OCI-LY1 (cell line): ENCODE measurements at regions not wholly inside any gene's neighbourhood (a gene's known extent, or its start where the extent isn't known, plus 50 kb on each side); places are given as distances from the start of the nearest gene placed in this dataset.

ENCODE experiments used
- H2AFZ ChIP-seq: fragments of 200-600 bp; sonication (generic), shearing (Covaris generic); 2 replicates; pipeline ENCODE4 v1.6.0; 2014; ENCODE audit warnings: antibody characterized with exemption, mild to moderate bottlenecking, low read length
- H3F3A ChIP-seq: fragments of 200-600 bp; sonication (generic), shearing (Covaris generic); 2 replicates; pipeline ENCODE4 v1.6.0; 2014; ENCODE audit warnings: mild to moderate bottlenecking, antibody characterized with exemption, low read length, moderate library complexity; ENCODE audit not compliant: insufficient read depth
- H3K27ac ChIP-seq: fragments of 200-600 bp; sonication (generic); 2 replicates; pipeline ENCODE4 v1.5.1; 2014; ENCODE audit warnings: low read length, mixed run types, mild to moderate bottlenecking, low read depth; ENCODE audit not compliant: poor library complexity, severe bottlenecking
- H3K27me3 ChIP-seq: fragments of 200-600 bp; sonication (generic); 2 replicates; pipeline ENCODE4 v1.6.0; 2014; ENCODE audit warnings: antibody characterized with exemption, mild to moderate bottlenecking, low read length, moderate library complexity; ENCODE audit not compliant: insufficient read depth
- H3K36me3 ChIP-seq: fragments of 200-600 bp; sonication (generic); 2 replicates; pipeline ENCODE4 v1.6.1; 2014; ENCODE audit warnings: mild to moderate bottlenecking, antibody characterized with exemption, low read length, moderate library complexity, mixed read lengths; ENCODE audit not compliant: insufficient read depth
- H3K4me1 ChIP-seq: fragments of 200-600 bp; sonication (generic); 2 replicates; pipeline ENCODE4 v1.5.1; 2014; ENCODE audit warnings: mild to moderate bottlenecking, low read length, moderate library complexity; ENCODE audit not compliant: insufficient read depth, severe bottlenecking
- H3K4me2 ChIP-seq: fragments of 200-600 bp; sonication (generic), shearing (Covaris generic); 2 replicates; pipeline ENCODE4 v1.6.1; 2014; ENCODE audit warnings: low read length
- H3K4me3 ChIP-seq: fragments of 200-600 bp; sonication (generic); 2 replicates; pipeline ENCODE4 v1.5.1; 2014; ENCODE audit warnings: low read length, low read depth, mild to moderate bottlenecking, mixed read lengths; ENCODE audit not compliant: poor library complexity, severe bottlenecking
- H3K79me2 ChIP-seq: fragments of 200-600 bp; shearing (Covaris generic); 2 replicates; pipeline ENCODE4 v1.6.1; 2016; ENCODE audit warnings: mixed run types, low read length, mixed read lengths; ENCODE audit not compliant: insufficient read depth
- H3K9ac ChIP-seq: fragments of 200-600 bp; sonication (generic), shearing (Covaris generic); 2 replicates; pipeline ENCODE4 v1.6.1; 2014; ENCODE audit warnings: mild to moderate bottlenecking, low read length, mixed read lengths
- H3K9me2 ChIP-seq: fragments of 200-600 bp; sonication (generic), shearing (Covaris generic); 2 replicates; pipeline ENCODE4 v1.6.1; 2014; ENCODE audit warnings: low read depth, mild to moderate bottlenecking, low read length, mixed read lengths
- H3K9me3 ChIP-seq: fragments of 200-600 bp; shearing (Covaris generic); 2 replicates; pipeline ENCODE4 v1.6.1; 2014; ENCODE audit warnings: low read length, mixed read lengths
- H4K20me1 ChIP-seq: fragments of 200-600 bp; sonication (generic), shearing (Covaris generic); 2 replicates; pipeline ENCODE4 v1.6.0; 2016; ENCODE audit warnings: mild to moderate bottlenecking, low read length; ENCODE audit not compliant: insufficient read depth
- EZH2 ChIP-seq: fragments of 200-600 bp; sonication (generic), shearing (Covaris generic); IDR thresholded peaks from 2 replicates; pipeline ENCODE4 v1.8.0; 2017; ENCODE audit warnings: borderline replicate concordance, mixed run types, mild to moderate bottlenecking, antibody characterized with exemption, low read length, moderate library complexity, mixed read lengths
- TF ChIP-seq, protein P1 (sequence below): fragments of 200-600 bp; sonication (generic), shearing (Covaris generic); IDR thresholded peaks from 2 replicates; pipeline ENCODE4 v1.5.1; 2017; ENCODE audit warnings: mild to moderate bottlenecking, antibody characterized with exemption, low read length, moderate library complexity, mixed read lengths

- Histone ChIP-seq H3K79me2 (no peaks in the 10 kb centered on the region), H3K4me1 (no peaks in the 10 kb centered on the region), H3K27me3 (no peaks in the 10 kb centered on the region), H3K27ac (no peak overlapping the region), H3K4me2 (no peak overlapping the region), H4K20me1 (no peaks in the 10 kb centered on the region), H3K36me3 (no peaks in the 10 kb centered on the region), H3K9ac (no peak overlapping the region), H3K9me3 (0 out of 2 replicates have a peak, but pooled peaks cover 3% of the 10 kb centered on the region), H3K9me2 (no peaks in the 10 kb centered on the region), H3F3A (no peaks in the 10 kb centered on the region), H3K4me3 (no peak overlapping the region), H2AFZ (no peak overlapping the region)
- TF ChIP-seq EZH2: no peak
- TF ChIP-seq, protein P1, sequence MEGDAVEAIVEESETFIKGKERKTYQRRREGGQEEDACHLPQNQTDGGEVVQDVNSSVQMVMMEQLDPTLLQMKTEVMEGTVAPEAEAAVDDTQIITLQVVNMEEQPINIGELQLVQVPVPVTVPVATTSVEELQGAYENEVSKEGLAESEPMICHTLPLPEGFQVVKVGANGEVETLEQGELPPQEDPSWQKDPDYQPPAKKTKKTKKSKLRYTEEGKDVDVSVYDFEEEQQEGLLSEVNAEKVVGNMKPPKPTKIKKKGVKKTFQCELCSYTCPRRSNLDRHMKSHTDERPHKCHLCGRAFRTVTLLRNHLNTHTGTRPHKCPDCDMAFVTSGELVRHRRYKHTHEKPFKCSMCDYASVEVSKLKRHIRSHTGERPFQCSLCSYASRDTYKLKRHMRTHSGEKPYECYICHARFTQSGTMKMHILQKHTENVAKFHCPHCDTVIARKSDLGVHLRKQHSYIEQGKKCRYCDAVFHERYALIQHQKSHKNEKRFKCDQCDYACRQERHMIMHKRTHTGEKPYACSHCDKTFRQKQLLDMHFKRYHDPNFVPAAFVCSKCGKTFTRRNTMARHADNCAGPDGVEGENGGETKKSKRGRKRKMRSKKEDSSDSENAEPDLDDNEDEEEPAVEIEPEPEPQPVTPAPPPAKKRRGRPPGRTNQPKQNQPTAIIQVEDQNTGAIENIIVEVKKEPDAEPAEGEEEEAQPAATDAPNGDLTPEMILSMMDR: no peak
These were observed 275.6 kb downstream of the BRD1 start for GRCh38 chr22:49551897-49552614.

DNA sequence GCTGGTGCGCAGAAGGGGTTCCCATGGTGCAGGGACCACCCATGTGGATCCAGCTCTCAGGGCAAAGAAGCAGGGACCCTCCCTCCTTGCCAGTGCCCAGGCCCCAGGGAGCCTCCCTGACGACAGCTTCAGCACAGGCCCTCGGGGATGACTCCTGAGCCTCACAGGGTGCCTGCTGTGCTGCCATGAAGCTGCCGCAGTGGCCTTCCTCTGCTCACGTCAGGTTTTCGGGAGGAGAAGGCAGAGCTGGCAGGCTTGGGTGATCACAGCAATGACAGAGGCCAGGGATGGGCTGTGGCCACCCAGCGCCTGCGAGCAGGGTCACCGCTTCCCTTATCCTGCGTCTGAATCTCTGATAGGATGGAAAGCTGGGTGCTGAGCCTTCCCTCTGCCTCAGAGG lies 276.2 kb downstream of the BRD1 start:
- Histone ChIP-seq H3K36me3 (no peaks in the 10 kb centered on the region), H3K27ac (no peak overlapping the region), H3K9me3 (0 out of 2 replicates have a peak, but pooled peaks cover 3% of the 10 kb centered on the region), H3K27me3 (no peaks in the 10 kb centered on the region), H3K79me2 (no peaks in the 10 kb centered on the region), H3K4me1 (no peaks in the 10 kb centered on the region), H3K4me2 (no peak overlapping the region), H3K9me2 (no peaks in the 10 kb centered on the region), H3F3A (no peaks in the 10 kb centered on the region), H3K4me3 (no peak overlapping the region), H4K20me1 (no peaks in the 10 kb centered on the region), H2AFZ (no peak overlapping the region), H3K9ac (no peak overlapping the region)
- TF ChIP-seq, protein P1: no peak
- no peak for TF ChIP-seq EZH2

- Histone ChIP-seq H3K4me2 (no peak overlapping the region), H3K4me3 (no peak overlapping the region), H3F3A (no peaks in the 10 kb centered on the region), H3K36me3 (no peaks in the 10 kb centered on the region), H2AFZ (no peak overlapping the region), H3K9me2 (no peaks in the 10 kb centered on the region), H4K20me1 (no peaks in the 10 kb centered on the region), H3K27ac (no peak overlapping the region), H3K27me3 (no peaks in the 10 kb centered on the region), H3K9me3 (0 out of 2 replicates have a peak, but pooled peaks cover 3% of the 10 kb centered on the region), H3K9ac (no peak overlapping the region), H3K79me2 (no peaks in the 10 kb centered on the region), H3K4me1 (no peaks in the 10 kb centered on the region)
- TF ChIP-seq EZH2: no peak
- TF ChIP-seq, protein P1: no peak
These were observed 276.8 kb downstream of the BRD1 start for GRCh38 chr22:49550766-49551362.
